A673 (cell line): ENCODE measurements at regions not wholly inside any gene's neighbourhood (a gene's known extent, or its start where the extent isn't known, plus 50 kb on each side); places are given as distances from the start of the nearest gene placed in this dataset.

Experiments used
- BruUV-seq: library from RNA; stranded (reverse); fragments of 400-500 nt; replicated peaks from 2 replicates; lab custom pipeline; 2021; lab: Mats Ljungman, UMichigan
- CTCF ChIA-PET: fragments of 300-600 bp; sonication (Branson Sonifier 250); formaldehyde crosslinking; loops from one replicate; lab custom pipeline; 2022; ENCODE audit warnings: antibody characterized with exemption; lab: Charles Lee
- POLR2A ChIA-PET: fragments of 300-600 bp; sonication (Branson Sonifier 250); formaldehyde crosslinking; loops from one replicate; lab custom pipeline; 2022; ENCODE audit warnings: antibody characterized with exemption; ENCODE audit not compliant: low non-redundant PET; lab: Charles Lee
- DNase-seq: peaks from one replicate; pipeline ENCODE4 v3.0.0-alpha.2; 2015; ENCODE audit warnings: low spot score
- H3K27ac ChIP-seq: fragments of 200-600 bp; sonication (generic); 2 replicates; pipeline ENCODE4 v1.5.1; 2016; ENCODE audit warnings: mixed run types, low read depth, mild to moderate bottlenecking, mixed read lengths, antibody characterized with exemption, low read length; ENCODE audit not compliant: poor library complexity, severe bottlenecking
- H3K27me3 ChIP-seq: fragments of 200-600 bp; sonication (generic); replicated peaks from 2 replicates; pipeline ENCODE4 v1.6.1; 2017; ENCODE audit warnings: mixed run types, low read depth, mild to moderate bottlenecking, mixed read lengths, antibody characterized with exemption, low read length; ENCODE audit not compliant: insufficient read depth, poor library complexity
- H3K36me3 ChIP-seq: fragments of 200-600 bp; sonication (generic); 2 replicates; pipeline ENCODE4 v1.6.1; 2016; ENCODE audit warnings: mixed run types, mild to moderate bottlenecking, mixed read lengths, antibody characterized with exemption, low read length; ENCODE audit not compliant: insufficient read depth, poor library complexity, severe bottlenecking
- H3K4me1 ChIP-seq: fragments of 200-600 bp; sonication (generic); 2 replicates; pipeline ENCODE4 v1.6.1; 2017; ENCODE audit warnings: mixed run types, mild to moderate bottlenecking, mixed read lengths, antibody characterized with exemption, low read length; ENCODE audit not compliant: insufficient read depth, poor library complexity, severe bottlenecking
- H3K4me3 ChIP-seq: fragments of 200-600 bp; sonication (generic); 2 replicates; pipeline ENCODE4 v1.5.1; 2016; ENCODE audit warnings: low read depth, mixed run types, mild to moderate bottlenecking, mixed read lengths, low read length; ENCODE audit not compliant: poor library complexity, severe bottlenecking
- H3K9me3 ChIP-seq: fragments of 200-600 bp; sonication (generic); 2 replicates; pipeline ENCODE4 v1.6.1; 2016; ENCODE audit warnings: mixed run types, low read depth, mild to moderate bottlenecking, mixed read lengths, antibody characterized with exemption, low read length; ENCODE audit not compliant: poor library complexity, severe bottlenecking
- CTCF ChIP-seq: fragments of 300-800, 200-600 bp; sonication (generic); conservative IDR thresholded peaks from 2 replicates; pipeline ENCODE4 v1.5.1; 2017; ENCODE audit warnings: low read depth, mild to moderate bottlenecking, antibody characterized with exemption, low read length, moderate library complexity, mixed read lengths
- EZH2 ChIP-seq: fragments of 200-600 bp; sonication (generic); IDR thresholded peaks from 2 replicates; pipeline ENCODE4 v1.6.1; 2017; ENCODE audit warnings: borderline replicate concordance, low read depth, mild to moderate bottlenecking, mixed read lengths, antibody characterized with exemption, low read length; ENCODE audit not compliant: poor library complexity, severe bottlenecking
- intact Hi-C: fragments of 100-400 bp; cut with micrococcal nuclease; formaldehyde crosslinking; loops from one replicate; pipeline ENCODE4 v1.10.0; 2022; ENCODE audit not compliant: unreplicated experiment

- intact Hi-C loops = no loop called here
- POLR2A ChIA-PET = no interaction called here
- H3K27me3 ChIP-seq = no peaks in the 10 kb centered on the region
- CTCF ChIA-PET = no interaction called here
- TF ChIP-seq EZH2 (no peak), CTCF (no peak)
- H3K9me3 ChIP-seq = no peaks in the 10 kb centered on the region
- BruUV-seq = no TSS peak
- H3K4me1 ChIP-seq = no peaks in the 10 kb centered on the region
- H3K27ac ChIP-seq = no peak overlapping the region
- no peaks in the 10 kb centered on the region for H3K36me3 ChIP-seq
- no peak for DNase-seq
- H3K4me3 ChIP-seq = no peak overlapping the region
These were observed 170.1 kb upstream of the THUMPD2 start for GRCh38 chr2:39949131-39949530.

- ChIA-PET CTCF (no interaction called here), POLR2A (no interaction called here)
- intact Hi-C loops = no loop called here
- Histone ChIP-seq H3K4me1 (no peaks in the 10 kb centered on the region), H3K27me3 (no peaks in the 10 kb centered on the region), H3K27ac (no peak overlapping the region), H3K9me3 (no peaks in the 10 kb centered on the region), H3K4me3 (no peak overlapping the region), H3K36me3 (no peaks in the 10 kb centered on the region)
- no TSS peak for BruUV-seq
- no peak for DNase-seq
- no peak for TF ChIP-seq CTCF
- no peak for TF ChIP-seq EZH2
These were observed 169.1 kb upstream of the THUMPD2 start for GRCh38 chr2:39948016-39948719.

GRCh38 chr2:39947294-39948015, 168.4 kb upstream of the THUMPD2 start:
- BruUV-seq = no TSS peak
- POLR2A ChIA-PET = no interaction called here

More at GRCh38 chr2:39947294-39948015, 168.4 kb upstream of the THUMPD2 start:
- TF ChIP-seq EZH2 = no peak
- TF ChIP-seq CTCF = no peak
- CTCF ChIA-PET = no interaction called here
- Histone ChIP-seq H3K9me3 (no peaks in the 10 kb centered on the region), H3K36me3 (no peaks in the 10 kb centered on the region), H3K4me3 (no peak overlapping the region), H3K27ac (no peak overlapping the region), H3K27me3 (no peaks in the 10 kb centered on the region), H3K4me1 (no peaks in the 10 kb centered on the region)
- DNase-seq = no peak
- intact Hi-C loops = no loop called here
